Bone marrow (tissue), 2 donors: ENCODE measurements at regions not wholly inside any gene's neighbourhood (a gene's known extent, or its start where the extent isn't known, plus 50 kb on each side); places are given as distances from the start of the nearest gene placed in this dataset.

ENCODE experiments used
- DNase-seq, 2 donors: peaks; one replicate each; lab custom pipeline; 2025; lab: John Stamatoyannopoulos, UW

DNA sequence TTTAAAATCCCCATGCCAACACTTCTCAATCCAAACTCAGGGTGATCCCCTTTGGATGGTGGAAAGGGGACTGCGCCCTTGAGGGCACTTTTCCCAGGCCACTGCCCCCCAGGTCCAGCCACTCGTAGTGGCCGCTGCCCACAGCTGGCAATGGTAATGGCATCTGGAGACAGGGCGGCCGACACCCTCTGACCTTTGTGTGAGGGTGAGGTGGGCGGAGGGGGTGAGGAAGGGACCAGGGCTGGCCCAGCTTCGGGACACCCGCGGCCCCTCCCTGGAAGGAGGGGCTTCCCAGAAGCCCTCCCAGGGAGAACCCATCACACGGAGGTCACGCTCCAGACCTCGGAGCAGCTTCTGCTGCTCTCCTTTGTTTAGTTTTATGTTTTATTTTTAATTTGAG, 289.7 kb downstream of the FOXL1 start:
- DNase-seq, result no peak

DNA sequence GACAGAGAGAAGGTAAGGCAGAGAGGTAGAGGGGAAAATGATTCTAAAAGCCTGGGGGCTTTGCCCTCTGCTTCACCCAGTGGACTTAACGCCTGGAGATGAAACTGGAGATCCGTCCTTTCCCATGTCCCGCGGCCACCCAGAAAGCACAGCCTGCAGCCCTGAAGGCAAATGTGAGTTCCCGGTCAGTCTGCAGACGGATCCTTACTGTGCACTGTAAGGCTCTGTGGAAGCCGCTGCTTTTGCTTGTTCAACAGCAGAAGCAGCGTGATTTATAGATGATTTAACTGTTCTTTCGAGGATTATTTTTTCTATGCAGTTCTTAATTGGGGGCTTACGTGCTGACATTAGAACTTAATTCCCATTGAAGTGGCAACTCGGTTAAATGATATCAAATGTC, 290.4 kb downstream of the FOXL1 start:
- DNase-seq, result no peak

DNA sequence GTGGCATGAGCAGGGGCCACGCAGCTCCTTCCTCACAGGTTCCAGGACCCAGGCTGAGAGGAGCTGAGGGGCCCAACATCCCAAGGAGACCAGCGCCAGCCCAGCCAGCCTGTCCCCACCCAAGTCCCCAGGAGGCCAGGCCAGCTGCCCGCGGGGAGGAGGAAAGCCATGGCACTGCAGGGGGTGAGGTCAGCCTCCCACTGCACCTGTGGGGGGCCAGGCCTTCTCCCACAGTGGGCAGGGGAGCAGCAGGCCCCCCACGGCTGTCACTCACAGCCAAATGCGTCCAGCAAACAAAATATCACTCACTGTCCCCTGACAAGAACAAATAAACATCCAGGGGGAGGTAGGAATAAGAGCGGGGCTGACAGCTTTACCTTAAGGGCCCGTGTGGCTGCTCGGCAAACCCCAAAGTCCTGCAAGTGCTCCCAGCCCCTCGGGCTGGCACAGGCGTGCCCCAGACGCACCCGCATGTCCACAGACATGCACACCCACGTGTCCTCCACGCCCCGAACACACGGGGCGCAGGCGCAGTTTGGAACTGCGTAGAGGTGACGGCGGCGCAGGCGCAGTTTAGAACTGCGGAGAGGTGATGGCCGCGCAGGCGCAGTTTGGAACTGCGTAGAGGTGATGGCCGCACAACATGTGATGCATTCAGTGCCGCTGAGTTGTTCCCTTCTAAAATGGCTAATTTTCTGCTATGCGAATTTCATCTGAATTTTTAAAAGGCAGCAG, 291.1 kb downstream of the FOXL1 start:
- DNase-seq, result no peak

DNA sequence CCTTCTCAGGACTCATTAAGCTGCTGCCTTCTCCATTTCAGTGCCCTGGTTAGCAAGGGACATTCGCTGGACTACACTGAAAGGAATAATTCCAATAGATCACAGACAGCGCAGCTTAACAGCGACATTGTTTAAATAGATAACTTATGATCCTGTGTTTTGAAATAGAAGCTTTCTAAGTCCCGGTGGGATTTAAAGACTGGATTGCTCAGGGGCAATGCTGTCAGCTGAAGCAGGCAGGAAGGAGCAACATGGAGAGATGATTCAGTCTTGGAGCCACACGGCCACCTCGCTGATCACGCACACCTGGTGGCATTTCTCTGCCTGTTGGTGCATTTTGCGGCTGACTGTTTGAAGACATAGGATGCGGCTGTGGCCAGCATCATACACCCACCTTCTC, 292.0 kb downstream of the FOXL1 start:
- DNase-seq, result no peak

DNA sequence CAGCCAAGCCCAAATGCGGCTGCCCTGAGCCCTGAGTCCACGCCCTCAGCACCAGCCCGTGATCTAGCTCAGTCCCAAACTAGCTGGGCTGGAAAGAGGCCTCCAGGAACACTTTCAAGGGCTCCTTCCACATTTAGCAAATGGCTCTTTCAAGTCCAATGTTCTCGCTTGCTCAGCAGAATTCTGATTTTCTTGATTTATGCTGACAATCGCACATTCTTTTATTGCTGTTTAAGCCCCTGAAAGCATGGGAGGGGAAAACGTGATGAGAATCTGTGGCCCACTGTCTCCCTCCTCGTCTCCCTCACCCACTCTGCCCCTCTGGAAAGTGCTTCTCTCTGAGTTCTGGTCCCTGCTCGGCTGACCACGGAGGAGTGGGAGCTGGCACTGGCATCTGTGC, 293.8 kb downstream of the FOXL1 start:
- no peak for DNase-seq

DNA sequence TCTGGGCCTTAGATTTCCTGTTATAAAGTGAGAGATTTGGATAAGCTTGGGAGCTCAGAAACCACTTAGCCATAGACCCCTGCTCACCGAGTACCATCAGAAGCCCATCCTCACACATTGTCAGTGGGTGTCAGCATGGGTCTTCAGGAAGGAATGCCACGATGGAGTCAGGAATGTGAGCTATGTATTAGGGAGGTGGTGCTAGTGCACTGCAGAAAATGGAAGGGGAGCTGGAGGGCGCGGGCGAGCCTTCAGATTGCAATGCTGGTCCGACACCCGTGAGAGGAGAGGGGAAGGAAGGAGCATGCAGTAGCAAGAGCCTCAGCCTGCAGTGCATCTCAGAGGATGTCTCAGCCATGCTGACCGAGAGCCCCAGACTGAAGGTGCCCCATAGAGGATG, 294.5 kb downstream of the FOXL1 start:
- DNase-seq, result no peak

DNA sequence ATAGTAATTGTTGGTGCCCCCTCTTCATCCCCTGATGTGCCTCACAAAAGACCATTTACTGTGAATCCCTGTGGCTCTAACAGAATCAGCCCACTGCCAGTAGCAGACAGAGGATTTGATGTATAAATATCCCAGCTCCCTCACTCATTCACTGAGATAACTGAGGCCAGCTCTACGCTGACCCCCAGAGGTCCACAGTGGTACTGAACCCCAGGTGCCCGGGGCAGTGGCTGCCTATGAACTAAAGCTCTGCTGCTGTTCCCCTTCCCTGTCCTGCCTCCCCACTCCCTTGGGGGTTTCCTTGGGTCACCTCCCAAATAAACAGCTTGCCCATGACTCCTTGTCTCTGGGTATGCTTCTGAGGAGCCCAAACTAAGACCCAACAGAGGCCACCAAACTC, 295.8 kb downstream of the FOXL1 start:
- DNase-seq, result no peak

DNA sequence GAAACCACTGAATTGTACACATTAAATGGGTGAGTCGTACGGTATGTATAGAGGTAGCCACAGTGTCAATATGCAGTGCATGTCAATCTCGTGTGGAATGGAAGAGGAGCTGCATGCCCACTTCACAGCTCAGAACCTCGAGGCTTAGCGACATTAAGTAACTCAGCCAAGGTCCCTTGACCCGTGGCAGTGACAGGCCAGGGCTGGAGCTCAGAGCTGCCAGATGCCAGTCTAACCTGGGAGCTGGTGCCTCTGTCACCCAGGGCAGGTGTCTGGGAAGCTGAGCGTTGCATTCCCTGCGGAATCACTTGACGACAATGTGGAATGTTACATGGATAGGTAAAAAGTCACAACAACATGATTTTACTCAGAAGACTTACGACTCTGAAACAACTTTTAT, 298.1 kb downstream of the FOXL1 start:
- no peak for DNase-seq

DNA sequence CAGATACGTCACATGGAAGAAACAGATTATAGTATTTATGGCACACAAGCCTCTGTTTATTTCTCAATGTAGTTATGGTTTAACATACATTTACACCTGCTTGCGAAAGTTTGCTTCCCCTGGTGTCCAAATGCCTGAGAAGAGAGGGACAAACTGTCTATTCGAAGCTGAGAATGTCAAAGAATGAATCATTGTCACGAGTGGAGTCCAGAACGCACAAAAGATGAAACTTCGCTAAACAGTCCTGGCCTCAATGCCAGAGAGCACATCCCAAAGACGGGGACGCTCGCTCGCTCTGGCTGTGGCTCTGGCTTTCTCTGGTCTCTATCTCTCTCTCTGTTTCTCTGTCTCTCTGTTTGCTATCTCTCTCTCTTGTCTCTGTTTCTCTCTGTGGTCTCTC, 298.8 kb downstream of the FOXL1 start:
- no peak for DNase-seq

GRCh38 chr16:86877835-86878234, 299.5 kb downstream of the FOXL1 start:
- no peak for DNase-seq

DNA sequence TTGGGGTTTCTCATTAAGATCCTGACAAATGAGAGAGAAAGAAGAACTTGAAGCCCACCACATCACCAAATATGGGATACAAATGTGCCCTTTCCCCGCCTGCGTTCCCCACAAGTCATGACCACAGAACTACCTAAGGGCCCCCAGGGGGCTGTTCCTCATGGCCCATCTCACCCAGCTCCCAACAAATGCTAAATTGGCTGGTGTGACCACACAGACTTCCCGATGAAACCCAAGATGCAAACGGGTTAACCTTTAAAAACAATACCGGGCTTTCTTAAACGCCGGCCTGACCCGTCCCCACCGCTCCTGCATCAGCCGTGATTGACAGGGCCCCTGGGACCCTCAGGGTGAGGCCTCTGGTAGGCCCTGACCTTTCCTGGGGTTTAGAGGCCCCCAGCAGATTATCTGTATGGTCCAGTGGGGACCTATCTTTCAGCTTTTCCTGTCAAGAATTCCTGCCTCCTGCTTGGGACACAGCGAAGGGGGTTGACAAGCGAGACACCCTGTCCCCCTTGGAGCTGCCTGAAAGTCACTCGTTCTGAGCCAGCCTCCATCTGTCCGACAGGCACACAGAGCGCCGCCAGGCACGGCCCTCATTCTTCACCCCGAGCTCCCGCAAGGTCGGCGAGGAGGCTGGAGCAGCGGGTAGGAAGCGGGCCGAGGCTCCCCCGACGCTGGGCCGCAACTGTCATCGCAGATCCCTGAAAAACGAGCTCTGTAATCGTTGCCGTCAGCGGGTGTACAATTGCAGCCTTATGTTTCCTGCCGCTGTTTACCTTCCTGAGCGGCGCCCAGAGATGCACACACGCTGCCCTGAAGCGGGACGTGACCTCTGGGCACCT, 300.1 kb downstream of the FOXL1 start:
- no peak for DNase-seq

GRCh38 chr16:86879268-86879667, 300.9 kb downstream of the FOXL1 start:
- DNase-seq, result no peak

DNA sequence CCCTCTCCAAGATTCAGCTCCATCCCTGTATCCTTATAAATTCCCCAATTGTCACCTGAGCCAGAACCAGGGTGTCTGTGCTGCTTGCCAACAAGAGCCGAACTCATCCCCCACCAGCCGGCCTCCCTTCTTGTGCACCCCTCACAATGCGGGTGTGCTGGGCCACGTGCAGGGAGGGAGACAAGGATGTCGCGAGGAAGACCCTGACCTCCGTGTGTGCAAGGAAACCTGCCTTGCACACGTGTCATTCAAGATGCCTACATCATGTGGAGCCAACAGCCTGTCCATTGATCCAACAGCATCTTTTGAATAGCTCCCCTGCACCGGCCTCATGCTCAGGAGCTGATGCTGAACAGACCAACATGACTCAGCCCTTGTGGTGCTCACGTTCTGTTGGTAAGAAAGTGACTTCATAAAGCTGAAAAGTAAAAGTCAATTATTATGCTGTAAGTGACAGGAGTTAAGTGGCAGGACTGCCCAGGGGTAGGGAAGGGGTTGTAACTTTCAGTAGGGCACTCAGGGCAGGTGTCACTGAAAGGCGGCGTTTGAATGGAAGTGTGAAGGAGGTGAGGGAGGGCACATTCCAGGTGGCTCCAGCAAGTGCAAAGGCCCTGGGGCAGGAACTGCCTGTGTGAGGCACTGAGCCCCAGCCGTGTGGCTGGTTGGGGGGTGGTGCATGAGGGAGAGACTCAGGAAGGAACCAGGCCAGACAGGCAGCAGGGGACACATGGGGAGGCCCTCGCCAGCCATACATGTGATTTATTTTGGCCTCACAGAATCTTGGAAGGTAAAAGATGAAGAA, 302.2 kb downstream of the FOXL1 start:
- no peak for DNase-seq

- no peak for DNase-seq
These were observed 302.8 kb downstream of the FOXL1 start for GRCh38 chr16:86881118-86881510.

- no peak for DNase-seq
These were observed 303.5 kb downstream of the FOXL1 start for GRCh38 chr16:86881861-86882273.

- DNase-seq, result no peak
These were observed 304.4 kb downstream of the FOXL1 start for GRCh38 chr16:86882586-86883280.

- no peak for DNase-seq
These were observed 305.4 kb downstream of the FOXL1 start for GRCh38 chr16:86883583-86884389.

- no peak for DNase-seq
These were observed 306.0 kb downstream of the FOXL1 start for GRCh38 chr16:86884390-86884650.

DNA sequence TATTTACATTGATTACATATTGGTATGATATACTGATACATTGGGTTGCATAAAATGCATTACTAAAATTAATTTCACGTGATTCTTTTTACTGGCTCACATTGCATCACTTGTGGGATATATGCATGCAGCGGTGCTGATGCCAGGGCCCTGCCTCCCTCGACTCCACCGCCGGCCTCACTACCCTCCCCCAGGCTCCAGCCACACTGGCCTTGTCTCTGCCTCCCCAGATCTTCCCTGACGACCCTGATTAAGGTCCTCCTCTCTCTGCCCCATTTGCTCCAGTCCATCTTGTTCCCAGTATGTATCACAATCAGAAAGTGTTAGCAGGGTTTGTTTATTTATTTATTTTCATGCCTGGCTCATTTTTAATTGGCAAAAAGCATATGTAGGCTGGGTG, 306.8 kb downstream of the FOXL1 start:
- DNase-seq, result no peak

DNA sequence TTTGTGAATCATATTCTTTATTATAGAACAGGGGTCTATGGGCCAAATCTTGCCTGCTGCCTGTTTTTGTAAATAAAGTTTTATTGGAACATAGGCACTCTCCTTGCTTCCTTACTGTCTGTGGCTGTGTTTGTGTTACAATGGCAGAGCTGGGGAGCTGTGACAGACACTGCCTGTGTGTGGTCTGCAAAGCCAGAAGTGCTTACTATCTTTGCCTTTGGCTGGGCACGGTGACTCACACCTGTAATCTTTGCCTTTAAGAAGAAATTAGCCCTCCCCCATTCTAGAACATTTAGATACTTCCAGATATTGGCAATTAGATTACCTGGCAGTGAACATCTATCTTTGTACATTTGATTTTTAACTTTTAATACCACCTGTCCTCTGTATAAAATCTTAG, 308.3 kb downstream of the FOXL1 start:
- no peak for DNase-seq

DNA sequence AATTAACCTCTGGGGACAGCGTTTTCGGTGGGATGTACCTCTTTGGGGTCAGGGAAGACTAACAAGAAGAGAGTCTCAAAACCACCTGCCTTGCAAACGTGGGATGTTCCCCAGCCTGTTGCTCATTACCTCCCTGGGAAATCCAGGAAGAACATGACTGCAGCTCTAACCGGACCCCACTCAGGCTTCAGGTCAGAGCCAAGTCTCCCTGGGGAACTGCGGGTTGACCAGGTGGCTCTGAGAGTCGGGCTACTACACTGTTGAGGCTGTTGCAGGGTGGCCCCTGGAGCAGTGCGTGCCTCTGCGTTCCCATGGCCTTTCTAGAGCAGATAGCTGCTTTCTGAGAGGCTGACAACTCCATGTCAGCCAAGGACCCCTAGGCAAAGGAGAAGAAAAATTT, 309.1 kb downstream of the FOXL1 start:
- DNase-seq, result no peak
